Fibroblast of villous mesenchyme (primary cell): ENCODE measurements at regions not wholly inside any gene's neighbourhood (a gene's known extent, or its start where the extent isn't known, plus 50 kb on each side); places are given as distances from the start of the nearest gene placed in this dataset.

Experiments
- DNase-seq: peaks from one replicate; pipeline ENCODE4 v3.0.0-alpha.2; 2010; ENCODE audit warnings: low read depth
- H3K4me3 ChIP-seq: 2 replicates; pipeline ENCODE4 v1.5.1; 2011; ENCODE audit warnings: low read depth, mild to moderate bottlenecking, low read length
- CTCF ChIP-seq: IDR thresholded peaks from 2 replicates; pipeline ENCODE4 v1.5.1; 2012; ENCODE audit warnings: low read depth, mild to moderate bottlenecking, low read length; ENCODE audit not compliant: insufficient read depth

DNA sequence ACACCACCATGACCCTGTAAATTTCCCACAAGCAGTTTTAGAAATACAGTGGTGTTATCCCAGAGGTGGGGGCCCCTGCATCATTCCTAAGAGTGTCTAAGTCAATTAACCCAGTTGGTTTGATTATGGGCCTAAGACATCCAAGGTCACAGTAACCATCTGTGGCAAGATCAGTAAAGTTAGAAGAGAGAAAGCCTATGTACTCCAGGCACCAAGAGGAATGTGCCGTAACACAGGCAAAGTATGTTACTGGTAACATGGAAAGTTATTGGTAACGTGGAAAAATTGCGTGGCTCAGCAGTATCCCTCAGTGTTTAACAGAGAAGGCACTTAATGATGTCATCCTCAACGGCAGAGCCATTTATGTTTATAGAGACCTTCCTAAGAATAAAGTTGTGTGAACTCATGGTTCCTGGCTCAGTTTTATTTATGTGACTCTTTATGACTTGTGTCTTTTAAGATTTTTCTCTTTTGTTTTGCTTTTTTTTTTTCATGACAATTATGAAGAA is 144.1 kb upstream of the RASGRP1 start:
- no peak overlapping the region for H3K4me3 ChIP-seq
- no peak for TF ChIP-seq CTCF
- peak; percentile 81 for DNase-seq

- peak; percentile 76 for DNase-seq
- no peak overlapping the region for H3K4me3 ChIP-seq
- TF ChIP-seq CTCF, result no peak
Measured at GRCh38 chr15:38709196-38709595, 144.6 kb upstream of the RASGRP1 start.

GRCh38 chr15:38714309-38715072 is 149.9 kb upstream of the RASGRP1 start:
- DNase-seq, result peak; percentile 85
- TF ChIP-seq CTCF, result no peak
- H3K4me3 ChIP-seq, result no peak overlapping the region

DNA sequence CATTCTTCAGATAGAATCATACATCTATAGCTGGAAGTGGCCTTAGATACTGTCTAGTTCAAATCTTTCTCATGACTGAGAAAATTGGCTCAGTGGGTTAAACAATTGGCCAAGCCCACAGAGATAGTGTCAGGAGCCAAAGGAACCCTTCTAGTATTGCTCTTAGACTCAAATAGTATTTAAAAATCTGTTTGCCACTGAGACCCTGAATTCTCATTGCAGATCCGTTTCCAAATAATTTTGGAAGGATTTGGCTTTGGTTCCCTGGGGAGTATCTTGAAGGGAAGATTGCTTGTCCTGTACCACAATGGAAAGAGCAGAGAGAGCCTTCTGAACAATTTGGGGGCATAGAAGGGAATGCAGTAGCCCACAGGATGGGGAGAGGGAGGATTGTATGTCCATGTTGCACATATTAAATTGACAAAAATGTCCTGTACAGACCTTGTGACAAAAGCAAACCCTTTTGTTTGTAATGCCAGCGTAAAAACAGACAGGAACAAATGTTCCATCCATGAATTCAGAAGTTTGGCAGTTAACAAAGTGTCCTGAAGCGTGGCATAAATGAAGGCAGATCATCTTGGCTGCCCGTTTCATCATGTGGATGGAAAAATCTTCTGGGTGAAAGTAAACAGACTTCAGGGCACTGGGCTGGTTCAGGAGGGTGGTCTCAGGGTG is 156.4 kb upstream of the RASGRP1 start:
- DNase-seq, result no peak
- no peak for TF ChIP-seq CTCF
- no peak overlapping the region for H3K4me3 ChIP-seq

DNA sequence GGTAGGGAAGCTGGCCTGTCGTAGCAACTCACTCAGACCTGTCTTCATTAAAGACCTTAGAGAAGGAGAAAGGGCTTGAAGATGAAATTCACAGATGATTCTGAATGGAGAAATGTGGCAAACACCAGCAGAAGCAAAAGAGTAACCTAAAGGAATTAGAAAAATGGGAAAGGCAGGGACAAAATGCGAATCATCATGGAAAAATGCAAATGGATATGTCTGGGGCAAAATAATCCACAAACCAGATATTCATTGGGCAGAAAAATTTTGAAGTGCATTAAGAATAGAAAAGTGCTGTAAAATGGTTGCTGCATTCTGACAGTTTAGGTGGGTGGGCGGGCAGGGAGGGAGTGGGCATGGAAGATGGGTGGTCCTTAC is 156.9 kb upstream of the RASGRP1 start:
- DNase-seq, result no peak
- H3K4me3 ChIP-seq, result no peak overlapping the region
- no peak for TF ChIP-seq CTCF

DNA sequence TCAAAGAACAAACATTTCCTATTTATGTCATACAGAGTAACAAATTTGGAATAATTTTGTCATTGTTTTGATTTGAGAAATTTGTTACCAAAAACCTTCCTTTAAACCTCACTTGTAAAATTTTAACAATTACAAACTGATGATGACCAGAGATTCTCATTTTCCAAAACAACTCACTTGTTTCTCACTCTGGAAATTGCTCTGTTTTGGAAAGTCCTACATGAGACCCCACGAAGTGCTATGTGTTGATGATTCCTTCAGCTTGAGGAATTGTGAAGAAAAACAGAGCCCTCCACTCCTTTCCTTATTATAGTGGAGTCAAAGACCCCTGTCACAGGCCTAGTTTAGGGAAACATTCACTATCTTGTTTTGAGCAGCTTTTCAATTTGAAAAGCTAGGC is 157.6 kb upstream of the RASGRP1 start:
- H3K4me3 ChIP-seq, result no peak overlapping the region
- TF ChIP-seq CTCF, result no peak
- DNase-seq, result peak; percentile 73

GRCh38 chr15:38724827-38725226 is 160.2 kb upstream of the RASGRP1 start:
- DNase-seq, result no peak
- no peak overlapping the region for H3K4me3 ChIP-seq
- TF ChIP-seq CTCF, result peak; percentile 19
